ENCODE measurements at regions not wholly inside any gene's neighbourhood (a gene's known extent, or its start where the extent isn't known, plus 50 kb on each side); places are given as distances from the start of the nearest gene placed in this dataset.

- TF ChIP-seq CTCF (IDR thresholded peaks at IDR 0.05): no peak
- no peak for TF ChIP-seq POLR2A (IDR thresholded peaks at IDR 0.05)
These were observed 384.7 kb downstream of the ZIC1 start for GRCh38 chr3:147793841-147794240.
